Lower leg skin (tissue), 3 donors: ENCODE measurements at regions not wholly inside any gene's neighbourhood (a gene's known extent, or its start where the extent isn't known, plus 50 kb on each side); places are given as distances from the start of the nearest gene placed in this dataset.

Experiments used
- CTCF ChIP-seq, 3 donors: fragments of 450-650 bp; IDR thresholded peaks; one replicate each; pipeline ENCODE4 v1.5.1; 2016; ENCODE audit warnings: antibody characterized with exemption in 3 of 3, mild to moderate bottlenecking in 3 of 3, moderate library complexity in 2 of 3
- POLR2A ChIP-seq, 2 donors: fragments of 450-650 bp; IDR thresholded peaks; one replicate each; pipeline ENCODE4 v1.6.1; 2016 to 2017; ENCODE audit warnings: antibody characterized with exemption in 2 of 2, mild to moderate bottlenecking in 1 of 2, moderate library complexity in 1 of 2

GRCh38 chr7:57245206-57245605, 113.0 kb upstream of the ZNF479 start:
- TF ChIP-seq CTCF (IDR thresholded peaks at IDR 0.05) (no peak), POLR2A (IDR thresholded peaks at IDR 0.05) (no peak)
